ENCODE measurements at regions not wholly inside any gene's neighbourhood (a gene's known extent, or its start where the extent isn't known, plus 50 kb on each side); places are given as distances from the start of the nearest gene placed in this dataset.

DNA sequence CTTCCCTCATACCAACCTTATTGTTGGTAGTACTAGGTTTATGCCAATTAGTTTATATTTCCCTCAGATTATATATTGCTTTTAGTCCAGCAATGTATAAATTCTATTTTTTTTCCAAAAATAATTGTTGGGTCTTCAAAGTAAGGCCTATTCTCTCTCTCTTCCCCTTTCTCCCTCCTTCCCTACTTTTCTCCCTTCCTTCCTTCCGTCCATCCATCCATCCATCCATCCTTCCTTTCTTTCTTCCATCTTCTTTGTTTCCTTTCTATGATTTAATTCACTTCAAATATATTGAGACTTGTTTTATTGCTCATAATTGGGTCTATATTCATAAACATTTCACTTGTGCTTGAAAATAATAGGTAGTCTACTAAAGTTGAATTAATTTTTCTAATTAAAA is 1259.2 kb downstream of the FSCB start:
- TF ChIP-seq LCORL (IDR thresholded peaks at IDR 0.05) (peak; percentile 9; the same call in 1 of the 2 replicates), LCORL (CRISPR knock-in tag; IDR thresholded peaks at IDR 0.05) (no peak), NONO (IDR thresholded peaks at IDR 0.05) (peak; percentile 96; the same call in 1 of the 2 replicates), NONO (CRISPR knock-in tag; conservative IDR thresholded peaks at IDR 0.05) (no peak), ZNF644 (CRISPR knock-in tag; IDR thresholded peaks at IDR 0.05; ENCODE audit: low read depth) (no peak), KDM5A (IDR thresholded peaks at IDR 0.05; ENCODE audit: borderline replicate concordance, low read length) (peak; percentile 42; the same call in 1 of the 2 replicates), PHB2 (IDR thresholded peaks at IDR 0.05; ENCODE audit: partially characterized antibody) (peak; percentile 82), MYNN (CRISPR knock-in tag; IDR thresholded peaks at IDR 0.05; ENCODE audit: low read depth) (no peak), HNRNPK (IDR thresholded peaks at IDR 0.05; ENCODE audit: low read depth, low read length, poor library complexity, severe bottlenecking) (peak; percentile 57), SRSF9 (IDR thresholded peaks at IDR 0.05; ENCODE audit: borderline replicate concordance, insufficient read depth, low read depth, low read length, poor library complexity, severe bottlenecking) (peak; percentile 86)
- TF ChIP-seq, protein P1, sequence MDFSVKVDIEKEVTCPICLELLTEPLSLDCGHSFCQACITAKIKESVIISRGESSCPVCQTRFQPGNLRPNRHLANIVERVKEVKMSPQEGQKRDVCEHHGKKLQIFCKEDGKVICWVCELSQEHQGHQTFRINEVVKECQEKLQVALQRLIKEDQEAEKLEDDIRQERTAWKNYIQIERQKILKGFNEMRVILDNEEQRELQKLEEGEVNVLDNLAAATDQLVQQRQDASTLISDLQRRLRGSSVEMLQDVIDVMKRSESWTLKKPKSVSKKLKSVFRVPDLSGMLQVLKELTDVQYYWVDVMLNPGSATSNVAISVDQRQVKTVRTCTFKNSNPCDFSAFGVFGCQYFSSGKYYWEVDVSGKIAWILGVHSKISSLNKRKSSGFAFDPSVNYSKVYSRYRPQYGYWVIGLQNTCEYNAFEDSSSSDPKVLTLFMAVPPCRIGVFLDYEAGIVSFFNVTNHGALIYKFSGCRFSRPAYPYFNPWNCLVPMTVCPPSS (IDR thresholded peaks at IDR 0.05), result 0 out of 2 replicates have a peak, but pooled peaks have one; percentile 43
- TF ChIP-seq, protein P2, sequence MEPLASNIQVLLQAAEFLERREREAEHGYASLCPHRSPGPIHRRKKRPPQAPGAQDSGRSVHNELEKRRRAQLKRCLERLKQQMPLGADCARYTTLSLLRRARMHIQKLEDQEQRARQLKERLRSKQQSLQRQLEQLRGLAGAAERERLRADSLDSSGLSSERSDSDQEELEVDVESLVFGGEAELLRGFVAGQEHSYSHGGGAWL (CRISPR knock-in tag; IDR thresholded peaks at IDR 0.05), result no peak
- TF ChIP-seq, protein P3, sequence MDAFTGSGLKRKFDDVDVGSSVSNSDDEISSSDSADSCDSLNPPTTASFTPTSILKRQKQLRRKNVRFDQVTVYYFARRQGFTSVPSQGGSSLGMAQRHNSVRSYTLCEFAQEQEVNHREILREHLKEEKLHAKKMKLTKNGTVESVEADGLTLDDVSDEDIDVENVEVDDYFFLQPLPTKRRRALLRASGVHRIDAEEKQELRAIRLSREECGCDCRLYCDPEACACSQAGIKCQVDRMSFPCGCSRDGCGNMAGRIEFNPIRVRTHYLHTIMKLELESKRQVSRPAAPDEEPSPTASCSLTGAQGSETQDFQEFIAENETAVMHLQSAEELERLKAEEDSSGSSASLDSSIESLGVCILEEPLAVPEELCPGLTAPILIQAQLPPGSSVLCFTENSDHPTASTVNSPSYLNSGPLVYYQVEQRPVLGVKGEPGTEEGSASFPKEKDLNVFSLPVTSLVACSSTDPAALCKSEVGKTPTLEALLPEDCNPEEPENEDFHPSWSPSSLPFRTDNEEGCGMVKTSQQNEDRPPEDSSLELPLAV (CRISPR knock-in tag; conservative IDR thresholded peaks at IDR 0.05; ENCODE audit: low read depth), result no peak
- FAIRE-seq (no peak), ATAC-seq (no peak), DNase-seq (ENCODE audit: low spot score) (no peak)
- Histone ChIP-seq H3K4me1 (ENCODE audit: insufficient read depth, low read length) (no peaks in the 10 kb centered on the region), H3K27me3 (ENCODE audit: control insufficient read depth in 1 of 2, insufficient read depth in 2 of 2, low read length in 2 of 2) (no peaks in the 10 kb centered on the region), H3K9ac (ENCODE audit: insufficient read depth, low read depth, low read length) (no peak overlapping the region), H2AFZ (ENCODE audit: low read length) (no peak overlapping the region), H3K4me2 (ENCODE audit: low read depth, low read length) (no peak overlapping the region), H3K4me3 (replicated peaks in 1 of 3; ENCODE audit: insufficient read depth in 1 of 3, low read depth in 2 of 3, low read length in 3 of 3) (no peak overlapping the region; a peak in 1 of 6 replicates), H3K9me3 (ENCODE audit: low read length) (peaks cover 93% of the 10 kb centered on the region), H3K27ac (ENCODE audit: extremely low read length, insufficient read depth, low read length) (no peak overlapping the region), H3K79me2 (ENCODE audit: insufficient read depth, low read length) (no peaks in the 10 kb centered on the region), H4K20me1 (ENCODE audit: insufficient read depth, low read length) (no peaks in the 10 kb centered on the region), H3K36me3 (replicated peaks in 1 of 2; ENCODE audit: control insufficient read depth in 1 of 2, insufficient read depth in 2 of 2, low read length in 2 of 2) (no peaks in the 10 kb centered on the region)
- intact Hi-C loops (cut with micrococcal nuclease; ENCODE audit: unreplicated experiment), result no loop called here
- in situ Hi-C loops (cut with HindIII; ENCODE audit: extremely low pct_ligation_motif_present, low pct_unique_long_range_greater_than_20kb), result no loop called here
- POLR2A ChIA-PET, result no interaction called here
- WGBS (ENCODE audit: low lambda C conversion rate), result 3% methylated on average over 1 of the region's 1 CpG
- CTCF ChIA-PET (ENCODE audit: low intra/inter-chr PET ratio, low total read pairs), result no interaction called here
- no TSS peak for BruUV-seq (replicated peaks)
